ENCODE measurements at regions not wholly inside any gene's neighbourhood (a gene's known extent, or its start where the extent isn't known, plus 50 kb on each side); places are given as distances from the start of the nearest gene placed in this dataset.

DNA sequence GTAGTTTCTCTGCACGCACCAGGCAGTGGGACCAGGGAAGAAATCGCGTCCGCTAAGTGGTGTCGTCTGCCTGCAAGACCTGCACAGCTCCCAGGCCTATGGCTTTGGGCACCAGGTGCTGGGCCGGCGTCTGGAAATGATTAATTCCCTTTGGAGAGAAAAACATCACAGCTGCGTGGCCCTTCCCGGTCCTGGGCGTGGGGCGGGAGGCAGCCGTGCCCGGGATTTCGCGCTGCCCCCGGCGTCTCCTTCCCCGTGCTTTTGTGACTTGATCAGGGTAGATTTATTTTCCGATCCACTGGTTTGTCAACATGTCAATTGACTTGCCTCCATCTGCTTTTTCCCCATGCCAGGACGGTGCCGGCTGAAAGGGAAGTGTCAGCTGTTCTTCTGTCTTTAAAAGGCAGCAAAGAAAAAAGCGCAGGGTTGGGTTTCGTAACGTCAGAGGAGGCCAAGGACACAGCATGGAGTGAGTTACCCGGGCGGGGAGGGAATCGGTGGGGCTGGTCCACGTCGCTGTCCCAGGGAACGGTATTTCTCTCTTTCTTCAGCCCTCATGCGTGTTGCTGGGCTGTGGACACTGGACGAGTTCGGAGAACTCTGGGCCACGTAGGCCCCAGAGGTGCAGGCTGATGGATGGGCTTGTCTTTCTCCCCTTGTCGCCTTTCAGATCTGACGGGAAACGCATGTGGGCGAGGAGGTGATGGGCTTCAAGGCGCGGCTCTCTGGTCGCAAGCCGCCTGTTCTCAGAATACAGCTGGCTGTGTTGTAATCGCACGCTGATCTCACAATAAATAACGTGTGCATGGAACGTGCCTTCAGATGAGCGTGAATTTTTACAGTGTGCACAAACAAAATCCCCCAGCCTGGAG lies 188.1 kb upstream of the ZNF469 start:
- peaks cover 13% of the 10 kb centered on the region for H3K4me1 ChIP-seq
- no peaks in the 10 kb centered on the region for H3K9me3 ChIP-seq
- intact Hi-C loops (cut with DNase I): loop anchor here (5.0 kb wide), 1 partner anchor 238 kb away; no protein-coding TSS in a partner anchor
- no peak for DNase-seq (ENCODE audit: extremely low spot score in 2 of 2)
- TF ChIP-seq, protein P1, sequence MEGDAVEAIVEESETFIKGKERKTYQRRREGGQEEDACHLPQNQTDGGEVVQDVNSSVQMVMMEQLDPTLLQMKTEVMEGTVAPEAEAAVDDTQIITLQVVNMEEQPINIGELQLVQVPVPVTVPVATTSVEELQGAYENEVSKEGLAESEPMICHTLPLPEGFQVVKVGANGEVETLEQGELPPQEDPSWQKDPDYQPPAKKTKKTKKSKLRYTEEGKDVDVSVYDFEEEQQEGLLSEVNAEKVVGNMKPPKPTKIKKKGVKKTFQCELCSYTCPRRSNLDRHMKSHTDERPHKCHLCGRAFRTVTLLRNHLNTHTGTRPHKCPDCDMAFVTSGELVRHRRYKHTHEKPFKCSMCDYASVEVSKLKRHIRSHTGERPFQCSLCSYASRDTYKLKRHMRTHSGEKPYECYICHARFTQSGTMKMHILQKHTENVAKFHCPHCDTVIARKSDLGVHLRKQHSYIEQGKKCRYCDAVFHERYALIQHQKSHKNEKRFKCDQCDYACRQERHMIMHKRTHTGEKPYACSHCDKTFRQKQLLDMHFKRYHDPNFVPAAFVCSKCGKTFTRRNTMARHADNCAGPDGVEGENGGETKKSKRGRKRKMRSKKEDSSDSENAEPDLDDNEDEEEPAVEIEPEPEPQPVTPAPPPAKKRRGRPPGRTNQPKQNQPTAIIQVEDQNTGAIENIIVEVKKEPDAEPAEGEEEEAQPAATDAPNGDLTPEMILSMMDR (IDR thresholded peaks at IDR 0.05): no peak
- TF ChIP-seq POLR2AphosphoS5 (IDR thresholded peaks at IDR 0.05; ENCODE audit: insufficient read depth in 1 of 2, low read depth in 1 of 2) (peak in 1 of 2 donors; percentile 24), POLR2A (IDR thresholded peaks at IDR 0.05) (no peak)
- no peak overlapping the region for H3K4me3 ChIP-seq
- H3K27ac ChIP-seq: peak overlapping the region; percentile 43
- H3K27me3 ChIP-seq: no peaks in the 10 kb centered on the region
- H3K36me3 ChIP-seq: no peaks in the 10 kb centered on the region

DNA sequence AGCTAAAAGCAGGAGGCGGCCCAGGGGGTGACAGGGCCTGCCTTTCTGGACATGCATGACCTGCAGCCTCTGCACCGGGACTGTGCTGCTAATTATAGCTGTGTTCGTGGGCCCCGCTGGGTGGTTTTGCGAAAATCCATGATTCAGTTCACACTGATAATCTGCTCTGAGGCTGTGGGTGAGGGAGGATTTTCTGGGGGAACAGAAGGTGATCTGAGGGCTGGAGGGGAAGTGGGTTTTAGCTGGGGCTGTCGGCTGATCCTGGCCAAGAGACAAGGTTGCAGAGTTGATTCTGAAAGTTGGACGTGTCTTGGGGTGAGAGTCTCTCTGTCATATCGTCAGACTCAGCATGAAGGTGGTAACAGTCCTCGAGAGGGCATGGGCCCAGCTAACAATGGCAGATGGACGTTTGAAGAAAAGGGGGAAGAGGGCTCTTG lies 187.5 kb upstream of the ZNF469 start:
- Histone ChIP-seq H3K4me3 (no peak overlapping the region), H3K9me3 (no peaks in the 10 kb centered on the region), H3K4me1 (peaks cover 13% of the 10 kb centered on the region), H3K36me3 (no peaks in the 10 kb centered on the region), H3K27me3 (no peaks in the 10 kb centered on the region), H3K27ac (peak overlapping the region; percentile 43)
- intact Hi-C loops (cut with DNase I): loop anchor here (5.0 kb wide), 1 partner anchor 237 kb away; no protein-coding TSS in a partner anchor
- no peak for TF ChIP-seq POLR2AphosphoS5 (IDR thresholded peaks at IDR 0.05; ENCODE audit: insufficient read depth in 1 of 2, low read depth in 1 of 2)
- no peak for TF ChIP-seq POLR2A (IDR thresholded peaks at IDR 0.05)
- TF ChIP-seq, protein P1 (IDR thresholded peaks at IDR 0.05): no peak
- no peak for DNase-seq (ENCODE audit: extremely low spot score in 2 of 2)

DNA sequence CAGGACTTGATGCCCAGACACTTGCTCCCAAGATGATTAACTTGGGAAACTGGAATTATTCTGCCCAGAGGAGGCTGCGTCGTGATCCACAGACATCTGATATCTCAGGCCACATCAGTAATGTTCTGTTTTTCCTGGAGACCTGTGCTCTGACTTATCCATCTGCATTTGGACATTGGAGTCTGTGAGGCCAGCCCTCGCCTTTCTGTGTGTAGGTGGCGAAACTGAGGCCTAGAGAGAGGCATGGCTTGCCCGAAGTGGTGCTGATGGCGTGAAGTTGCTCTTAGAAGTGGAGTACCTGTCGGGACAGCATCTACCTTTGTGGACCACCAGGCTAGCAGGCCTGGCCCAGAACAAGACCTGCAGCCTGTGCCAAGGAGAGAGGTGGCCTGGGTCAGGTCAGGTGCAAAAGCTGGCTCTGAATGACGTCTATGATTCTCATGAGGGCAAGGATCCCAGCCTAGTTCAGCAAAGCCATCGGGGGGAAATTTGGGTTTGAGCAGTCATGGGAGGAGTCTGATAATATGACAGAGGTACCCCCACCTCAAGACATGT lies 186.8 kb upstream of the ZNF469 start:
- no peak for DNase-seq (ENCODE audit: extremely low spot score in 2 of 2)
- H3K36me3 ChIP-seq: no peaks in the 10 kb centered on the region
- TF ChIP-seq POLR2A (IDR thresholded peaks at IDR 0.05) (no peak), POLR2AphosphoS5 (IDR thresholded peaks at IDR 0.05; ENCODE audit: insufficient read depth in 1 of 2, low read depth in 1 of 2) (no peak)
- TF ChIP-seq, protein P1 (IDR thresholded peaks at IDR 0.05): no peak
- H3K27ac ChIP-seq: no peak overlapping the region
- peaks cover 16% of the 10 kb centered on the region for H3K4me1 ChIP-seq
- no peak overlapping the region for H3K4me3 ChIP-seq
- H3K27me3 ChIP-seq: no peaks in the 10 kb centered on the region
- intact Hi-C loops (cut with DNase I): loop anchor here (5.0 kb wide), 1 partner anchor 236 kb away; no protein-coding TSS in a partner anchor
- H3K9me3 ChIP-seq: no peaks in the 10 kb centered on the region

DNA sequence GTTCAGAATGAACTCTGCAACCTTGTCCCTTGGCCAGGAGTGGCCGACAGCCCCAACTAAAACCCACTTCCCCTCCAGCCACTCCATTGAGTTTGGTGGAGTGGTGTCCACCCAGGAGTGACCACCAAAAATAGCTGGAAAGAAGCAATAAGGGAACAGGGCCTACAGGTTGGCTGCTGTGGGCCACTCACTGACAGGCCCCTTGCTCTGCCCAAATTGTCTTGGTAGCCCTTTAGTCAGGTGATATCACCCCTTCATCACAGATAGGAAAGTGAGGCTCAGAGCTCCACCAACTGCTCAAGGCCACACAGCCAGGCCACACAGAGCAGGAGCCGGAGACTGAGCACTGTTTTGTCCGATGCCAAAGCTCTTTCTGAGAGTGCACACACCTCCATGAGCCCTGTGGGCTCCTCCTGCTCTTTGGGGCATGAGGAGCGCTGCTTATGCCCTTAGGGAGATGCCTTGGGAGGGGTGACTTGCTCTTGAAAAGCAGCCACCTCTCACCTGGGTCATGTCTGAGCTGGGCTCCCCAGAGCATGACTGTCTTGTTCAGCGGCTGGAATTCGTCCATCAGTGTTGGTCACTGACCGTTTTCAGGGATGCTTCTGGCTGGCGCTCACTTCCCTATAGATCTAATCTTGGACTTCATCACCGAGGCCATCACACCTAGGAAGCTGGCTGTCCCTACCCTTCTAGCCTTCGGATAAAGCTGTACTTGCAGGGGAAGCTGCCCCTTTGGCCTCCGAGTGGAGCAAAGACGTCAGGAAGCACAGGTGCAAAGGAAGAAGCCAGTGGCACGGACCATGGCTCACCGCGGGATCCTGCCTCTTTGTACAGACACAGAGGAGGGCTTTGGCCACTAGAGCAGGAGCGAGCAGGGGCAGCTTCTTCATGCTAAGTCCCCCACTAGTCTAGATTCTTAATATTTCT lies 186.0 kb upstream of the ZNF469 start:
- peak; percentile 43 to 78 for DNase-seq (ENCODE audit: extremely low spot score in 2 of 2)
- H3K27me3 ChIP-seq: no peaks in the 10 kb centered on the region

More for the DNA sequence above, 186.0 kb upstream of the ZNF469 start:
- H3K27ac ChIP-seq: no peak overlapping the region
- peaks cover 16% of the 10 kb centered on the region for H3K4me1 ChIP-seq
- intact Hi-C loops (cut with DNase I): loop anchor here (5.0 kb wide), 1 partner anchor 236 kb away; no protein-coding TSS in a partner anchor
- H3K9me3 ChIP-seq: no peaks in the 10 kb centered on the region
- H3K4me3 ChIP-seq: no peak overlapping the region
- no peaks in the 10 kb centered on the region for H3K36me3 ChIP-seq
- TF ChIP-seq, protein P1 (IDR thresholded peaks at IDR 0.05): no peak
- TF ChIP-seq POLR2A (IDR thresholded peaks at IDR 0.05) (no peak), POLR2AphosphoS5 (IDR thresholded peaks at IDR 0.05; ENCODE audit: insufficient read depth in 1 of 2, low read depth in 1 of 2) (no peak)

All from vagina (tissue), 2 donors.